ENCODE measurements at regions not wholly inside any gene's neighbourhood (a gene's known extent, or its start where the extent isn't known, plus 50 kb on each side); places are given as distances from the start of the nearest gene placed in this dataset.

DNA sequence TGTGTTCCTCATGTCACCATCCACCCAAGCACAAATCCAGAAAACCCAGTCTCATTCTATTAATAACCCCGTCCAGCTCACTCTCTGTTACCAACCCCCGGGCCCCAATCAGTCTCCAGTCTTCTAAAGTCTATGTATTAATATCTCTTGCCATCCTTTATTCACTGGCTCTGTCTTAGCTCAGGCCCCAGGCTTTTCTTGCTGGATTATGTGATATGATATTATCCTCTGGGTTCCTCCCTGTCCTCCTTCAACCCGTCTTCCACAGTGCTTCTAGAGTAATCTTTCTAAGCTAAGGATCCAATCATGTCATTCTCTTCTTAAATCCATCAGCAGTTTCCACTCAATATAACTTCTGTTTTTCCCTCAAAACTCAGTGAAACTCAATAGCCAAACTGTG, 240.5 kb upstream of the OSR1 start:
- Mint-ChIP-seq H3K27me3 (ENCODE audit: low read depth) (no peaks in the 10 kb centered on the region), H3K4me3 (ENCODE audit: low read depth) (no peak overlapping the region), H3K9me3 (no peaks in the 10 kb centered on the region), H3K4me1 (ENCODE audit: low read depth) (no peaks in the 10 kb centered on the region), H3K36me3 (ENCODE audit: low read depth) (no peaks in the 10 kb centered on the region), H3K27ac (no peak overlapping the region)
- intact Hi-C loops (cut with micrococcal nuclease), result no loop called here
- DNase-seq (ENCODE audit: low spot score), result no peak

DNA sequence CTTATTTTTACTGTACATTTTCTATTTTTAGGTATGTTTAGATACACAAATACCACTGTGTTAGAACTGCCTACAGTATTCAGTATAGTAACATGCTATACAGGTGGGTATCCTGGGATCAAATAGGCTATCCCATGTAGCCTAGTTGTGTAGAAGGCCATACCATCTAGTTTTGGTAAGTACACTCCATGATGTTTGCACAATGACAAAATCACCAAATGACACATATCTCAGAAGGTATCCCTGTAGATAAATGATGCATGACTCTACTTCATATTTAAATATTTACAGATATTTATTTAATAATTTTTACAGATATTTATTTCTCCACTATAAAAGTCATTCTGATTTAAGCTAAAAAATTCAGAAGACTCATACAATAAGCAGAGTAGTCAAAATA, 233.8 kb upstream of the OSR1 start:
- no peak overlapping the region for H3K27ac Mint-ChIP-seq
- no peaks in the 10 kb centered on the region for H3K4me1 Mint-ChIP-seq (ENCODE audit: low read depth)
- H3K4me3 Mint-ChIP-seq (ENCODE audit: low read depth), result no peak overlapping the region
- H3K9me3 Mint-ChIP-seq, result no peaks in the 10 kb centered on the region
- H3K36me3 Mint-ChIP-seq (ENCODE audit: low read depth), result no peaks in the 10 kb centered on the region
- no peaks in the 10 kb centered on the region for H3K27me3 Mint-ChIP-seq (ENCODE audit: low read depth)
- intact Hi-C loops (cut with micrococcal nuclease), result no loop called here
- DNase-seq (ENCODE audit: low spot score), result no peak

DNA sequence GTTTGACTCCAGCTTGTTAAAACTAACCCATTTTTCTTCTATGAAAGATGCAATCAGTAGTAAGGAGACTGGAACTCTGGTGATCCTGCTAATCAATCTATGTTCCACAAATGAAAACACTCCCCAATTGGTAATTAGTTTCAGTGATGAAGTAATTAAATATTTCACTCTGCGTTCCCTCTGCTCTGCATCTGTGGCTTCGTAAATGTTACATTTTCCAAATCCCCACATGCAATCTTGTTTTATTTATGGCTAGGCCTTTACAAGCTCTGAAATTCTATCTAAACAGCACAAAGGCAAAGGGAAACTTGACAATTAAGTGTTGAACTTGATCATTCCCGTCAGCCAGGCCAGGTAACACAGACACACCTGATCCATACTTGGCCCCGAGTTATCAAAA, 231.4 kb upstream of the OSR1 start:
- Mint-ChIP-seq H3K4me3 (ENCODE audit: low read depth) (no peak overlapping the region), H3K36me3 (ENCODE audit: low read depth) (no peaks in the 10 kb centered on the region), H3K27me3 (ENCODE audit: low read depth) (no peaks in the 10 kb centered on the region), H3K27ac (no peak overlapping the region), H3K9me3 (no peaks in the 10 kb centered on the region), H3K4me1 (ENCODE audit: low read depth) (no peaks in the 10 kb centered on the region)
- DNase-seq (ENCODE audit: low spot score), result no peak
- intact Hi-C loops (cut with micrococcal nuclease), result no loop called here

DNA sequence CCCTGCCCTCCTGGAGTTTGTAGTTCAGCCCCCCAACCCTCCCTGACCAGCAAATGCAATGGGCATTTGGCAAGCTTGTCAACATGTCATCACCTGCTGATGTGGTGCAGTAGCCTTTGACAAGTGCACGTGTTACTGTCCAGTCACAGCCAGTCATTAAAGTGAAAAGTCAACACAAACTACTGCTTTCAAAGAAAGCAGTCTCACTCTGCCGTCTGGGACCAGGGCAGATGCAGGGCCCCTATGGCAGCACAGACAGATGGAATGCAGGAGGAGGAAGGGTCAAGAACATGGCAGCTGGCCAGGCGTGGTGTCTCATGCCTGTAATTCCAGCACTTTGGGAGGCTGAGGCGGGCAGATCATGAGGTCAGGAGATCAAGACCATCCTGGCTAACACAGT, 222.4 kb upstream of the OSR1 start:
- DNase-seq (ENCODE audit: low spot score), result no peak
- H3K4me1 Mint-ChIP-seq (ENCODE audit: low read depth), result no peaks in the 10 kb centered on the region
- intact Hi-C loops (cut with micrococcal nuclease), result no loop called here
- no peaks in the 10 kb centered on the region for H3K9me3 Mint-ChIP-seq
- H3K27ac Mint-ChIP-seq, result no peak overlapping the region
- peaks cover 2% of the 10 kb centered on the region for H3K27me3 Mint-ChIP-seq (ENCODE audit: low read depth)
- no peak overlapping the region for H3K4me3 Mint-ChIP-seq (ENCODE audit: low read depth)
- H3K36me3 Mint-ChIP-seq (ENCODE audit: low read depth), result no peaks in the 10 kb centered on the region

DNA sequence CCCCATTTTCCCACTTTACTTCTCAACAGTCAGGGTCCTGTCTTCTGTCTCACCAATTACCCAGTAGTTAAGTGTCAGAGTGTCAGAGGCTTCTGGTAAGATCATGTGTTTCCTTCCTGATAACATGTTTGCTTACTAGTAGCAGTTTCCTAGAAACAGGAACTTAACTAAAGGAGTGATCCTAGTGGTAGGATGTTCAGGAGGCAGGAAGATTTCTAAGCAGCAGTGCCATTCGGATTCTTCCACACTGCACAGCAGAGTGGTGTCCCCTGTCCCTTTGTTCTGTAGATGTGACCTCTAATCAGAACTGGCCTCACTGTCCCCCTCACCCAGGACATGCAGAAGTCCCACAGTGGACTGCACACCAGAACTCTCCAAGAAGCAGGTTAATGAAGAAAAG, 221.8 kb upstream of the OSR1 start:
- no peak for DNase-seq (ENCODE audit: low spot score)
- intact Hi-C loops (cut with micrococcal nuclease), result no loop called here
- H3K4me3 Mint-ChIP-seq (ENCODE audit: low read depth), result no peak overlapping the region

DNA sequence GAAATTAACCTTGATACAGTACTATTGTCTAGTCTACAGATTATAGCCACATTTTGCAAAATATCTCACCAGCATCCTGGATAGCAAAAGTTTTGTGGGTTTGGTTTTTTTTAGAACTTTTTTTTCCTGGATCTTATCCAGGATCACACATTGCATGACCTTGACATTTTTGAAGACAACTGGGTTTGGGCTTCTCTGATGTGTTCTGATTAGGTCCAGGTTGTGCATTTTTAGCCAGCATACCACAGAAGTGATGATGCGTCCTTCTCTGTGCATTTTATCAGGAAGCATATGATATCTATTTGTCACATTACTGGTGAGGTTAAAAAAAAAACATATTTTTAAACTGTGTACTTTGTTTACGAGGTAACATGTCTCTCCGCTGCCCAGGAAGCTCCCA, 221.0 kb upstream of the OSR1 start:
- H3K27me3 Mint-ChIP-seq (ENCODE audit: low read depth), result peaks cover 2% of the 10 kb centered on the region
- no peaks in the 10 kb centered on the region for H3K4me1 Mint-ChIP-seq (ENCODE audit: low read depth)
- intact Hi-C loops (cut with micrococcal nuclease), result no loop called here
- no peaks in the 10 kb centered on the region for H3K36me3 Mint-ChIP-seq (ENCODE audit: low read depth)
- no peak overlapping the region for H3K4me3 Mint-ChIP-seq (ENCODE audit: low read depth)
- DNase-seq (ENCODE audit: low spot score), result no peak
- no peaks in the 10 kb centered on the region for H3K9me3 Mint-ChIP-seq
- no peak overlapping the region for H3K27ac Mint-ChIP-seq

More for the DNA sequence above, 221.8 kb upstream of the OSR1 start:
- H3K9me3 Mint-ChIP-seq, result no peaks in the 10 kb centered on the region
- H3K27me3 Mint-ChIP-seq (ENCODE audit: low read depth), result peaks cover 2% of the 10 kb centered on the region
- no peaks in the 10 kb centered on the region for H3K36me3 Mint-ChIP-seq (ENCODE audit: low read depth)
- H3K27ac Mint-ChIP-seq, result no peak overlapping the region
- H3K4me1 Mint-ChIP-seq (ENCODE audit: low read depth), result no peaks in the 10 kb centered on the region

DNA sequence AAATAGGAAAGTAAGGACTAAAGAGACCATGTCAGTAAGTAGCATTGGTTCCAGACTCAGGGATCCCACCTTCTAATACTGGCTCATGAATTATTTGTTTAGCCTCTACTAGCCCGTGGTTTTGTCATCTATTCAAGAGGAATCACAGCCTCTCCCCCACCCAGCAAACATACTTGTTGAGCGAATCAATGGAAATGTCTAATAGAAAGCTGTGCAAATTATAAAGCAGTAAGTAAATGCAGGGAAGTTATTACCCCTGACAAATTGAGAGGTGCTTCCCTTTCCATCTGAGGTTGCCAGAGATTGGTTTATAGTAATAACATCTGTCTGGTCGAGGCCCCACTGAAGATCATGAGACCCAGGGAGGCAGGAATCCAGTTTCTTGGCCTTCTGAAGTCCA, 219.3 kb upstream of the OSR1 start:
- Mint-ChIP-seq H3K36me3 (ENCODE audit: low read depth) (no peaks in the 10 kb centered on the region), H3K4me3 (ENCODE audit: low read depth) (no peak overlapping the region), H3K4me1 (ENCODE audit: low read depth) (no peaks in the 10 kb centered on the region), H3K27me3 (ENCODE audit: low read depth) (peaks cover 2% of the 10 kb centered on the region), H3K27ac (no peak overlapping the region), H3K9me3 (no peaks in the 10 kb centered on the region)
- intact Hi-C loops (cut with micrococcal nuclease), result no loop called here
- no peak for DNase-seq (ENCODE audit: low spot score)

DNA sequence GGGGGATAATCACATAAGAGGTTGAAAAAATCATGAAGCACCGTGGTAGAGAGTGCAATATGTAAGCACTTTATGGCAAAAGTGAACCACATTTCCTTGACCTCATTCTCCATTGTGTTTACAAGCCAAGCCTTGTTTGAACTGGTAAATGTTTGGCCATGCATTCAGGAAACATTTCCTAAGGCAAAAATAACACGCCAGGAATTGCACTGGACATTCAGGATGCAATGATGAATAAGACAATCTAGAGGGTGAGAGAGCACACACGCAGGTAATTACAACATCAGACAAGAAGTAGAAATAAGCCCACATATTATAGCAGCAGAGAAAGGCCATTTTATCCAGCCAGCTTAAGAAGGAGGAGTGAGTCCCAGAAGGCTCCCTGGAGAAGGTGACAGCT, 218.0 kb upstream of the OSR1 start:
- no peak overlapping the region for H3K27ac Mint-ChIP-seq
- H3K4me3 Mint-ChIP-seq (ENCODE audit: low read depth), result no peak overlapping the region
- H3K9me3 Mint-ChIP-seq, result no peaks in the 10 kb centered on the region
- H3K27me3 Mint-ChIP-seq (ENCODE audit: low read depth), result peaks cover 2% of the 10 kb centered on the region
- DNase-seq (ENCODE audit: low spot score), result no peak
- intact Hi-C loops (cut with micrococcal nuclease), result no loop called here
- H3K4me1 Mint-ChIP-seq (ENCODE audit: low read depth), result no peaks in the 10 kb centered on the region
- H3K36me3 Mint-ChIP-seq (ENCODE audit: low read depth), result no peaks in the 10 kb centered on the region

DNA sequence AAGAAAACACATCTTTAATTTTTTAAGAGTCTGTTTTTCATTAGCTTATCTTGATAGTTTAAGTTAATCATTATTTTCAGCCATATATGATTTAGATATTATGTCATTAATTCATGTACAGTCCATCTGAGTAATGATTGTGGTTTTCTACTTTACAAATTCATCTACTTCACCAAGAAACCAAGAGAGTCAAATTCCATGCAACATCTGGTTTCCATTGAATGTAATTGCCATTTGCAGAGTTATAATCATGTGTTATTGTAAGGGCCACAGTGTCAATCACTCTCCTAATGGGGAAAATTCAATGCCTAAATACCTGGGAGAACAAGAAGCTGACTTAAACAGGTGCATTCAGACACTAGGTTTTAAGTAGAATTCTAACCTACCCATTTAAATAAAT, 217.2 kb upstream of the OSR1 start:
- Mint-ChIP-seq H3K4me3 (ENCODE audit: low read depth) (no peak overlapping the region), H3K27ac (no peak overlapping the region), H3K27me3 (ENCODE audit: low read depth) (peaks cover 2% of the 10 kb centered on the region), H3K4me1 (ENCODE audit: low read depth) (no peaks in the 10 kb centered on the region), H3K36me3 (ENCODE audit: low read depth) (no peaks in the 10 kb centered on the region), H3K9me3 (no peaks in the 10 kb centered on the region)
- intact Hi-C loops (cut with micrococcal nuclease), result no loop called here
- no peak for DNase-seq (ENCODE audit: low spot score)

DNA sequence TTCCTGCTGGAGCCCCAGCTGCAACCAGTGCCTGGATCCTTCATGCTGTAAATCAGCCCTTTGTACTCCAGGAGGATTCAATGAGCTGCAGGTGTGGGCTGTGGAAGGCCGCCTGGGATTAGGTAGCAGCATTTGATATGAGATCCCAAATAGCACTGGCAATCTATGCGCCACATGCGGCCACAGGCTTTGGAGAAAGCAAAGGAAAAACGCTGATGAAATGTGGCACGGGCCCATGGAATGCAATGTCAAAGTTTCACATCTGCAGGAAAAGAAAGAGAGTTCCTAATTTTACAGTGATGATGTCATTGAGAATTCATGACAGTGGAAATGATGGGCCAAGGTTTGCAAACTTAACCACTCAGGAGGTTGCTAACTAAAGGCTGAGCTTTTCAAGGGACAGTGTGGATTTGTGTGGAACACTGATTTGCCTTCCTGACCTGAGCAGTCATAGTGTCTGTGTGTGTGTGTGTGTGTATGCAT, 216.4 kb upstream of the OSR1 start:
- Mint-ChIP-seq H3K4me1 (ENCODE audit: low read depth) (no peaks in the 10 kb centered on the region), H3K4me3 (ENCODE audit: low read depth) (no peak overlapping the region), H3K36me3 (ENCODE audit: low read depth) (no peaks in the 10 kb centered on the region), H3K9me3 (no peaks in the 10 kb centered on the region), H3K27ac (no peak overlapping the region), H3K27me3 (ENCODE audit: low read depth) (peaks cover 2% of the 10 kb centered on the region)
- intact Hi-C loops (cut with micrococcal nuclease), result no loop called here
- DNase-seq (ENCODE audit: low spot score), result no peak

DNA sequence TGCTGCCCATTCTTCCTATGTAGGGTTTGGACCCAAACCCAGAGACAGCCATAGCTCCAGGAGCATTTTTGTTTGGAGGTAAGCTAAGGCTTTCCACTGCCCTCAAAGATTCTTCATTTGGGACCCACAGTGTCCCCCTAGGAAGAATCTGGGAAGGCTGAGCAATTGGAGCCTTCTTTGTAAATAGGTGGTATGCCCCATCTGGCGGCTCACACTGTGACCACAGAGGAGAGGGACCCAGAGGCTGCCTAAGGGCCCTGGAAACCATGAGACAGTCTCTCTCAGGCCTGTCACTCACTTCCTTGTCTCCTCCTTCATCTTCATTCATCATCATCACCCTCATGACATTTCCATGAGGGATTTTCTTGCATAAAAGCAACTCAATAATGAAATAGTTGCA, 215.4 kb upstream of the OSR1 start:
- Mint-ChIP-seq H3K27me3 (ENCODE audit: low read depth) (no peaks in the 10 kb centered on the region), H3K4me3 (ENCODE audit: low read depth) (no peak overlapping the region), H3K9me3 (no peaks in the 10 kb centered on the region), H3K36me3 (ENCODE audit: low read depth) (no peaks in the 10 kb centered on the region), H3K4me1 (ENCODE audit: low read depth) (no peaks in the 10 kb centered on the region), H3K27ac (no peak overlapping the region)
- intact Hi-C loops (cut with micrococcal nuclease), result no loop called here
- no peak for DNase-seq (ENCODE audit: low spot score)

DNA sequence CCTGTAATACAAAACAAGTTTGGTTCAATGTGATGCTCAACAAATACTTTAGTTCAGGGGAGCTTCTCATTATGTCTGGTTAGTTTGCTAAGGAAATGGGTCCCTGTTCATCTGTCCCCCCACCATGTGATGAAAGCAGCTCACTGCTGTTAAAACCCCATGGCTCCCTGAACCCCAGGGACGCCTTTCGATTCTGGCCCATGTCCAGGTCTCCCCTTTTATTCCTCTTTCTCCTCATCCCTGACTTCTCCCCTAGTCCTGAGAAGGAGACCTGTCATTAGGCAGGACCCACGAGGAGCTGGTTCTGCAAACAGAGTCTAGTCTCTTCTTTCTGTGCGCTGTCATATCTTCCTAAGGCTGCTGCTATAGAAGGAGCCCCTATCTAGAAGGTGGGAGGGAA, 213.3 kb upstream of the OSR1 start:
- H3K9me3 Mint-ChIP-seq, result no peaks in the 10 kb centered on the region
- DNase-seq (ENCODE audit: low spot score), result no peak
- intact Hi-C loops (cut with micrococcal nuclease), result no loop called here
- H3K27me3 Mint-ChIP-seq (ENCODE audit: low read depth), result no peaks in the 10 kb centered on the region
- H3K27ac Mint-ChIP-seq, result no peak overlapping the region
- no peak overlapping the region for H3K4me3 Mint-ChIP-seq (ENCODE audit: low read depth)
- H3K36me3 Mint-ChIP-seq (ENCODE audit: low read depth), result no peaks in the 10 kb centered on the region
- H3K4me1 Mint-ChIP-seq (ENCODE audit: low read depth), result no peaks in the 10 kb centered on the region

DNA sequence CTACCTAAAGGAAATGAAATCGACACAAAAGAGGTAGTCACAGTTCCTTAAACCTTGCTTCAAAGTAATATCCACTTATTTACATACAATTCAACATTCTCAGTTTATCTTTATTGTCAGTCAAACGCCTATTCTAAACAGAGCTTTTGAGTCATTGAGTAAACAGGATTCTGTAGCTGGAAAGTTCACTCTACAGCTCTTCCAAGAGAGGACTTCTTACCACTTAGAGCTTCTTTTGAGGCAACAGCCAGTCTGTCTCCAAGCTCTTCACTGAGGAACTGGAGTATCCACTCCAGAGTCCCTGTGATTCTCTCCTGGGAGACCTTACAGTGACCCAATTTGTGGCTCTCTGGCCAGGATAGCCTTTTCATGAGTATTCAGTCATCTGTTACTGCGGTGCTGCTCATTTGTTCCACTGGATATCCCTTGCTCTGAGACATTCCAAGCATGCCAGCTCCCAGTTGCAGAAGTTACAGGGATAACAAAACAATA, 210.9 kb upstream of the OSR1 start:
- H3K4me3 Mint-ChIP-seq (ENCODE audit: low read depth), result no peak overlapping the region
- intact Hi-C loops (cut with micrococcal nuclease), result no loop called here
- no peaks in the 10 kb centered on the region for H3K27me3 Mint-ChIP-seq (ENCODE audit: low read depth)
- H3K4me1 Mint-ChIP-seq (ENCODE audit: low read depth), result no peaks in the 10 kb centered on the region
- H3K27ac Mint-ChIP-seq, result no peak overlapping the region
- no peaks in the 10 kb centered on the region for H3K9me3 Mint-ChIP-seq
- DNase-seq (ENCODE audit: low spot score), result no peak
- no peaks in the 10 kb centered on the region for H3K36me3 Mint-ChIP-seq (ENCODE audit: low read depth)

DNA sequence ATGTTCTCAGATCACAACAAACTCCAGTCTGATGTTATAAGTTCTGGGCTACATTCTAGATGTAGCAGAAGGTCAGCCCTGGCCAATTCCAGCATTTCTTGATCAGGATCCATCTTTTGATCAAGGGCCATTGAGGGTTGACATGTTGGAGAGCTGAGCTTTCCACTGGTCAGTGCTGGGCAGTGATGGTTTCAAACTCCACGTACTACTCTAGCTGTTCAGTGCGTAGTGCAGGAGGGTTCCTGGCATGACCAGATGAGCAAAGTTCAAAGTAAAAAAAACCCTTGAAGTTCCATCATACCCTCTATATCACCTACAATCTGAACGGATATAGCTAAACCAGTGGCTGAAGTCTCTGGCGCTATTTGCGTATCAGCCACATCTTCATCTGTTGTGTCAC, 210.4 kb upstream of the OSR1 start:
- H3K4me3 Mint-ChIP-seq (ENCODE audit: low read depth), result no peak overlapping the region
- H3K4me1 Mint-ChIP-seq (ENCODE audit: low read depth), result no peaks in the 10 kb centered on the region
- H3K27ac Mint-ChIP-seq, result no peak overlapping the region
- H3K36me3 Mint-ChIP-seq (ENCODE audit: low read depth), result no peaks in the 10 kb centered on the region
- H3K9me3 Mint-ChIP-seq, result no peaks in the 10 kb centered on the region
- H3K27me3 Mint-ChIP-seq (ENCODE audit: low read depth), result no peaks in the 10 kb centered on the region
- no peak for DNase-seq (ENCODE audit: low spot score)
- intact Hi-C loops (cut with micrococcal nuclease), result no loop called here

Measured in activated T-helper 2 cell treated with anti-CD3 and anti-CD28 coated beads, Interferon-gamma antibody, Interleukin-2, Interleukin-4, amounts not matched to agents 10 μg/mL and 5 μg/mL and 100 μg/mL, durations not matched to agents 14 hours and 24 hours and 36 hours (primary cell).